ENCODE measurements at regions not wholly inside any gene's neighbourhood (a gene's known extent, or its start where the extent isn't known, plus 50 kb on each side); places are given as distances from the start of the nearest gene placed in this dataset.

GRCh38 chr21:14869984-14870852 is 194.6 kb downstream of the NRIP1 start:
- no peak for DNase-seq (ENCODE audit: low spot score)

GRCh38 chr21:14866859-14867765 is 197.7 kb downstream of the NRIP1 start:
- DNase-seq (ENCODE audit: low spot score), result no peak

GRCh38 chr21:14864211-14865021 is 200.4 kb downstream of the NRIP1 start:
- no peak for DNase-seq (ENCODE audit: low spot score)

- DNase-seq (ENCODE audit: low spot score), result no peak
Measured at GRCh38 chr21:14863745-14864210, 201.0 kb downstream of the NRIP1 start.

- no peak for DNase-seq (ENCODE audit: low spot score)
Measured at GRCh38 chr21:14862794-14863720, 201.7 kb downstream of the NRIP1 start.

DNA sequence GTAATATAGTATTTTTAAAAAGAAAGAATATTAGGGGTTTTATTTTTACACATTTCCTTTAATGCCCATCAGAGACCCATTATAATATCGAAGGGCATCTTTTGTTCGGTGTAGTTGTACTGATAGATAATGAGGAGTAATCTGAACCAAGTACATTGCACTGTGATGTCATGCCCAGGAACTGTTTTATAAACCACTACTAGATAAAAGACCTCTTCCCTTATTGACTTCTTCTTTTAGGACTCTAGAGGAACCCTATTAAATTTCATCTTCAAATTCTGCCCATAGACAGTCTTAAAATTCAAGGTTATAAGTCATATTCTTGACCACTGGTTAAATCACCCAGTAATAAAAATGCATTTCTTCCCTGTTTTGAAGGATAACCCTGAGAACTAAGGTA is 206.5 kb downstream of the NRIP1 start:
- DNase-seq (ENCODE audit: low spot score), result no peak

GRCh38 chr21:14857529-14857928 is 207.3 kb downstream of the NRIP1 start:
- no peak for DNase-seq (ENCODE audit: low spot score)

DNA sequence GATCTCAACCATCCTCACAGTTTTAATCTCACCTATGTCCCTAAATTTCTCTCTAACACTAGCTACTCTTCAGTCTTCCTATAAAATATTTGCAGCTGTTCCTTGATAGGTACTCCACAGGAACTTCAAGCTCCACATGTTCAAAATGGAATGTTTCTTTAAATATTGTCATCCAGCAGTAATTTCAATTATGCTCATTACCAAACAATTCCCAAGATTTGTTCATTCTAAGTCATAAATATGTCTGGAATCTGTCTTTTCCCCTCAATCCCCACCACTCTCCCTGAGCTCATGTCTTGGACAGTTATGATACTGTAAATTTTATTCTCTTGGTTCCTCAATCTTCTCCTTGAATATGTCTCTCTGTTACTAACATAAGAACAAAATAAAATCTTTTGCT is 214.4 kb downstream of the NRIP1 start:
- DNase-seq (ENCODE audit: low spot score), result no peak

DNA sequence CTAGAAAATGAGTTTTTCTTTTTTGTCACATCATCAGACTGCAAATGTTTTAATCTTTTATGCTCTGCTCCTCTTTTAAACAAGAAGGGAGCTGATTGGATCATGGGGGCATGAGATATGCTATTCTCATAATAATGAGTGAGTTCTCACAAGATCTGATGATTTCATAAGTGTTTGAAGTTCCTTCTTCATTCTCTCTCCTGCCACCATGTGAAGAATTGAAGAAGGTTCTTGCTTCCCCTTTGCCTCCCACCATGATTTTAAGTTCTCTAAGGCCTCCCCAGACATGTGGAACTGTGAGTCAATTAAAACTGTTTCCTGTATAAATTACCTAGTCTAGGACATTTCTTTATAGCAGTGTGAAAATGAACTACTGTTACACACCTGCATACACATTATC is 218.2 kb downstream of the NRIP1 start:
- no peak for DNase-seq (ENCODE audit: low spot score)

DNA sequence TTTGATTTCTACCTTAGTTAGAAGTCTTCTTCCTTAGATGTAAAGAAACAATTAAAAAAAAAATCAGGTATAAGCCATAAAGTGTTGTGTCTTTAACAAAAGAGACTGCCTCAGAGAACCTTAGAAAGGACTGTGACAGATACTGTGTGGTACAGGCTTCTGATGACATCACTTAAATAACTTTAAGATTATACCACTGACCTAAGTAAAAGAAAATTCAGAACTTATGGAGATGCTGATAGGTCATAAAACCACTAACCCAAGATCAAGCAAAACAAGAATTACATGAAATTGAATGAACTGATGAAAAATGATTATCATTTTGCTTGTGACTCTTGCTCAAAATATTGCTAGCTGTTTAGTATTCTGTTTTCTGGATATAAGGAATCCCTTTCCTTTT is 220.8 kb downstream of the NRIP1 start:
- no peak for DNase-seq (ENCODE audit: low spot score)

DNA sequence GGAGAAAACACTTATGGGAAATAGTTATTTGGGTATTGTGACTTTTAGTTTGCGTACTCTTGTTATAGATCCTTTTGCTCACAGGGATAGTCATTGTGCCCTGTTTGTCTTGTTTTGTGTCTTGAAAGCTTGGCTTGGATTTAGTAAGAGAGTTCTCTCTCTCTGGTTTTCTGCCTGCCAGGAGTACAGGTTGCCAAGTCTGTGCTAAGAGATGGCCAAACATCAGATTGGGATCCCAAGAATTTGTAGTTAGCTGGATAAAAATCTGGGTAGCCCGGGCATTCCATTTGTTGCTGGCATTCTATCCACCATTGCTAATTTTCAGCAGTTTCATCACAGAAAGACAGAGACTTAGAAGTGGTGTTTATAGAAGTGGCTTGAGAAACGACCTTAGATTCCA is 222.2 kb downstream of the NRIP1 start:
- DNase-seq (ENCODE audit: low spot score), result no peak

- DNase-seq (ENCODE audit: low spot score), result no peak
Measured at GRCh38 chr21:14841511-14842472, 223.0 kb downstream of the NRIP1 start.

DNA sequence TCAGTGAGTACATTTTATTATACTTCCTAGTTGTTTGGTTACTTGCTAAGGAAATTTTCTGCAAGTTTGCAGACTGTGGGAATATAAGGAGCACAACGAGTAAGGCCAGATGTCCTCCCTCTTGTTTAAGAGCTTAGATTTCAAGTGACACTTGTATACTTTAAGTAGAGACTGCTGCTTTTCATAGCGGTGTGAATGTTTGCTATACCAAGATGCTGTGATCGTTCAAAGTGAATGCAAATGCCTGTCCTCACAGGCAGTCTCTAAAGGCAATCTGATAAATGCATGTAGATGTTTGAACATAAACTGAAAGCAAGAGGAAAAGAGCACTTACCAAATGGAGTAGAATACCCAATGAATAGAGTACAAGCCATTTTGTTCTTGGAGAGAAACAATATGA is 226.4 kb downstream of the NRIP1 start:
- DNase-seq (ENCODE audit: low spot score), result no peak

DNA sequence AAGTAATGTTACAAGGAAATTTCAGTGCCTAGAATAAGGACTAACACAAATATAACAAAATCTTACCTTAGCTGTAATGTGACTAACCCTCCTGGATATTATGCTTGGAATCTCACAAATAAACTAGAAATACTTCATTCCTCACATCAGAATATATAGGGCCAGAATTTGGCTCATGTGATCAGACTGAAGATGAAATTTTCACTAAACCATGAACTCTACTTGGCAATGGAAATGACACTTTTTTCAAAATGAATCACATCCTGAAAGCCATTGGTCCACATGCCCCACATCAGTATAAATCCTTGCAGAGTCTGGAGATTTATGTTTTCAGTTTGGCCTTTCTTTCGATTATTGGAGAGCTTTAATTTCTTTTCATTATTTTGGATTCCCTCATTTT is 227.8 kb downstream of the NRIP1 start:
- DNase-seq (ENCODE audit: low spot score), result no peak

GRCh38 chr21:14833666-14834351 is 231.0 kb downstream of the NRIP1 start:
- no peak for DNase-seq (ENCODE audit: low spot score)

DNA sequence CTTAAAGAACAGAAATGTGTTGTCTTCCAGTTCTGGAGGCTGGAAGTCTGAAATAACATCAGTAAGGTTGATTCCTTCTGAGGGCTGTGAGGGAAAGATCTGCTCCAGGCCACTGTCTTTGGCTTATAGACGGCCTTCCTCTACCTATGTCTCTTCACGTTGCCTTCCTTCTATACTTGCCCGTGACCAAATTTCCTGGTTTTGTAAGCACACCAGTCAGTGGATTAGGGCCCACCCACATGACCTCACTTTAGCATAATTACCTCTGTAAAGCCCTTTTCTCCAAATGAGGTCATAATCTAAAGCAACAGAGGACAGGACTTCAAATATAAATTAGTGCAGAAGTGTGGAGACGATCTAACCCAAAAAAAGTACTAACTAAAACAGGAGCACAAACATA is 231.6 kb downstream of the NRIP1 start:
- DNase-seq (ENCODE audit: low spot score), result no peak

DNA sequence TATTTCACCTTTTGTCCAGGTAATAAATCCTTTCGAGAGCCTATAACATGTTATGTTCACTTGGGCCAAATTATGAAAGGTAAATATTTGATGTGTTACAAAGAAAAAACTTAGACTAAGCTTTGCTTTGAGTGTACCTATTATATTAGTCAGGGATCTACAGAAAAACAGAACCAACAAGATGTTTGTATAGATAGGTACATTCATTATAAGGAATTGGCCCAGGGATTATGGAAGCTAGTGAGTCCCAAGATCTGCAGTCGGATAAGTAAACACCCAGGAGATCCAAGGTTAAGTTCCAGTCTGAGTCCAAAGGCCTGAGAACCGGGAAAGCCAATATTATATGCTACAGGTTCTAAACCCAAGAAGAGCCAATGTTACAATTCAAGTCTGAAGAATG is 234.5 kb downstream of the NRIP1 start:
- no peak for DNase-seq (ENCODE audit: low spot score)

DNA sequence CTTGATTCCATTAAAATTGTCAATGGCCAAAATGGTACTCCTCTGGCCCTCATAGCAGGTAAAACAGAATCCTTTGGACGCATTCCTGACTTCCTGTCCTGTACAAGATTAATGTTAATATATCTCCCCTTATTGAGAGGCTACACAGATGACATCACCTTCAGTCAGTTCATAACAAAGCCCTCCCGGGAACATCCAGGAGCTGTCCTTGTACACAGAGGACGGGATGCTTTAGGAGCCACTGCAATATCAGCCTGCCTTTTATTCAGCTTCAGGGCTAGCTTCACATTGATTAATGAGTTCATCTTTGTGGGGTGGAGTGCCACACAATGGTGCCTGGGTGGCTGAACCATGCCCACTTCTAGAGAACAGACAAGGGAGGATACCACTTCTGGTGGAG is 235.1 kb downstream of the NRIP1 start:
- DNase-seq (ENCODE audit: low spot score), result no peak

DNA sequence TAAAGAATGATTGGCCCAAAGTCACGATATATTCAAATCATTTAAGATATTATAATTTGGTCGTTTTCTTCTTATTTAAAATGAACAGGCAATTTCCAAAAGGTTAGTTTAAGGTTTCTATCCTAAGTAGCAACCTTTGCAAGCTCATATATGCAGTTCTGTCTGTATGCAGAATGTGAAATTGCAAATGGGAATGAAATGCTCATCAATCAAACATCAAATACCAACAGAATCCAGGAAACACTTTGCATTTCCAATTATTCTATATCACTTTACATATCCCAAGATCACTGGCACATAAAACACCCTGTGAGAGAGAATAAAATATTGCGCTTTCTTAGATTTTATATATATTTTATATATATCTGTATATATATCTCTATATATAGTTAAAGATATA is 237.3 kb downstream of the NRIP1 start:
- DNase-seq (ENCODE audit: low spot score), result no peak
